Activated B cell treated with CpG ODN at 0.5 μM for 24 hours (primary cell): ENCODE measurements at regions not wholly inside any gene's neighbourhood (a gene's known extent, or its start where the extent isn't known, plus 50 kb on each side); places are given as distances from the start of the nearest gene placed in this dataset.

Source experiments
- ATAC-seq: fragments of 200-7000 bp; cut with Tn5 transposase; one replicate; pipeline ENCODE4 v1.10.0; 2021; ENCODE audit warnings: low read depth, mild to moderate bottlenecking, moderate library complexity
- CTCF ChIA-PET: fragments of 350-600 bp; sonication (Branson Sonifier 250); formaldehyde crosslinking; loops from one replicate; lab custom pipeline; 2021; ENCODE audit warnings: antibody characterized with exemption; lab: Charles Lee
- POLR2A ChIA-PET: fragments of 350-600 bp; sonication (Branson Sonifier 250); formaldehyde crosslinking; loops from one replicate; lab custom pipeline; 2021; ENCODE audit warnings: antibody characterized with exemption; lab: Charles Lee
- DNase-seq: peaks from one replicate; pipeline ENCODE4 v3.0.0; 2022
- H3K27ac Mint-ChIP-seq: one replicate; pipeline ENCODE4 v1.8.0; 2020; ENCODE audit warnings: mixed read lengths
- H3K27me3 Mint-ChIP-seq: one replicate; pipeline ENCODE4 v1.8.0; 2021; ENCODE audit warnings: mixed read lengths
- H3K36me3 Mint-ChIP-seq: one replicate; pipeline ENCODE4 v1.8.0; 2021; ENCODE audit warnings: low read depth, mixed read lengths
- H3K4me1 Mint-ChIP-seq: one replicate; pipeline ENCODE4 v1.8.0; 2021; ENCODE audit warnings: mixed read lengths
- H3K4me3 Mint-ChIP-seq: one replicate; pipeline ENCODE4 v1.8.0; 2020; ENCODE audit warnings: mild to moderate bottlenecking, mixed read lengths
- H3K9me3 Mint-ChIP-seq: one replicate; pipeline ENCODE4 v1.8.0; 2020; ENCODE audit warnings: mixed read lengths
- CTCF ChIP-seq: fragments of 200-600 bp; IDR thresholded peaks from one replicate; pipeline ENCODE4 v1.8.0; 2022; ENCODE audit warnings: antibody characterized with exemption, mild to moderate bottlenecking
- intact Hi-C: fragments of 100-400 bp; cut with micrococcal nuclease; formaldehyde crosslinking; loops from one replicate; pipeline ENCODE4 v1.15.1; 2024

DNA sequence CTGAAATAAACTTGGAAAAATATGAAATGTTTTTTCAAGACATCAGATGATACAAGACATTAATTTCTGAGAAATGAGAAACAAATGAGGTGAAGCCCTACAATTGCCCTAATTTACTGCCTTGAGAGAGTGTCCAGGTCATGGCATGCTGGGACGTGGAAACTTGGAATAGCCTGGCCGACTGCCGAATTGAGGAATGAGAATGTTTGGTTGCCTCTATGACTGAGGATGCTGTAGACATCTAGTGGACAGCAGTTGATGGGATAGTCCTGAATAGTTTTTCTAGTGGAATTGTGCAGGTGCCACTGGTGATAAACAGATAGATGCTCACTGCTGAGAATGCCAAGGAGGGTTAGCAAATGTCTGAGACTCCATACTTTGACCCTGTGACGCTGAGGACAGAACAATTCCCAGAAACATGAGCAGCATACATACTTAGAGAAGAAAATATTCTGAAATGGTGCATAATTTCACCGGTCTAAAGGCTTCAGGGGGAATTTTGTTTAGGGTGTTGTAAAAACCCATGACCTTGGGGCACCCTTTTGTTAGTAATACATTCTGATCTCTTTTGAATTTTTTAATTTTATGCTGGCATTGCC, 56.5 kb upstream of the CWC22 start:
- H3K27ac Mint-ChIP-seq, result no peak overlapping the region
- no peak for TF ChIP-seq CTCF
- no peaks in the 10 kb centered on the region for H3K27me3 Mint-ChIP-seq
- no peaks in the 10 kb centered on the region for H3K9me3 Mint-ChIP-seq
- ATAC-seq (no peak), DNase-seq (no peak)
- ChIA-PET POLR2A (no interaction called here), CTCF (no interaction called here)
- no peak overlapping the region for H3K4me3 Mint-ChIP-seq
- H3K4me1 Mint-ChIP-seq, result no peaks in the 10 kb centered on the region
- H3K36me3 Mint-ChIP-seq, result no peaks in the 10 kb centered on the region
- intact Hi-C loops, result no loop called here

DNA sequence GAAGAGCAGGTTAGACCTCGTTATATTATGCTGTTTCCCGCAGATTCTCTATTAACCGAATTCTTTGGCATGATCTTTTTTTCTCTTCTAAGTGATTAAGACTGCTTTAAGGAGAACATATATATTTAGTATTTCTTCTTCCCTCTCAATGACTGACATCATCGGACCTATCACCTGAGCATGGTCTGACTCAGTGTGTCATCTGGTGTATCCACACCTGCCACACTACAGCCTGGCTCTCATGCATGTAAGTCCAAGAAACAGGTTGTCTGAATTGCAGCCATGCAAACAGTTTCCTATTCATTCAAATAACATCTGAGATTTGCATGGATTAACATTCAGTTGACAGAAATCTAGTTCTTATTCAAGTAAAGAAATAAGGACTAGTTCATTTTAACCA, 55.1 kb upstream of the CWC22 start:
- ChIA-PET CTCF (no interaction called here), POLR2A (no interaction called here)
- DNase-seq (no peak), ATAC-seq (no peak)
- no peak overlapping the region for H3K27ac Mint-ChIP-seq
- H3K9me3 Mint-ChIP-seq, result no peaks in the 10 kb centered on the region
- no peaks in the 10 kb centered on the region for H3K36me3 Mint-ChIP-seq
- intact Hi-C loops, result no loop called here
- TF ChIP-seq CTCF, result no peak
- no peak overlapping the region for H3K4me3 Mint-ChIP-seq
- H3K27me3 Mint-ChIP-seq, result no peaks in the 10 kb centered on the region
- H3K4me1 Mint-ChIP-seq, result no peaks in the 10 kb centered on the region

- Mint-ChIP-seq H3K9me3 (no peaks in the 10 kb centered on the region), H3K4me3 (no peak overlapping the region), H3K4me1 (no peaks in the 10 kb centered on the region), H3K36me3 (no peaks in the 10 kb centered on the region), H3K27ac (no peak overlapping the region), H3K27me3 (no peaks in the 10 kb centered on the region)
- ChIA-PET CTCF (no interaction called here), POLR2A (no interaction called here)
- intact Hi-C loops, result no loop called here
- ATAC-seq (no peak), DNase-seq (no peak)
- TF ChIP-seq CTCF, result no peak
Observed at GRCh38 chr2:180061546-180061945, 54.4 kb upstream of the CWC22 start.

DNA sequence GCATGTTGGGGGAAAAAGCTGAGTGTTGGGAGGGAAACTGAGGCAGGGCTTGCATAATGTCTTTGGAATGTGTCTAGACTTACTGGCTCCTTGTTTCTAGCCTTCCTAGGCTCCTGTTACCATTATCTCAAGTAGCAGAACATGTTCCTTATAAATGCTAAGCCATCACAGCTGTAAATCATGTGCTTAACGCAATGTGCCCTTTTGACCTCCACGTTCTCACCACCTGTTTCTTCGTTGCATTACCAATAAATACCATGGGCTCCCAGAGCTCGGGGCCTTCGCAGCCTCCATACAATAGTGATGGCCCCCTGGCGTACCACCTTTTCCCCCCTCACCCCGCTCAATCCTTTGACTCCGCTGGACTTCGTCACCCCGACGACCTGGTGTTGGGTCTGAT, 54.0 kb upstream of the CWC22 start:
- no peak overlapping the region for H3K4me3 Mint-ChIP-seq
- ChIA-PET CTCF (no interaction called here), POLR2A (no interaction called here)
- no peaks in the 10 kb centered on the region for H3K4me1 Mint-ChIP-seq
- intact Hi-C loops, result no loop called here
- ATAC-seq (no peak), DNase-seq (no peak)
- no peak overlapping the region for H3K27ac Mint-ChIP-seq
- no peaks in the 10 kb centered on the region for H3K36me3 Mint-ChIP-seq
- H3K27me3 Mint-ChIP-seq, result no peaks in the 10 kb centered on the region
- TF ChIP-seq CTCF, result no peak
- no peaks in the 10 kb centered on the region for H3K9me3 Mint-ChIP-seq

GRCh38 chr2:180058993-180059392, 51.9 kb upstream of the CWC22 start:
- no peak overlapping the region for H3K4me3 Mint-ChIP-seq
- no peaks in the 10 kb centered on the region for H3K36me3 Mint-ChIP-seq
- peaks cover 6% of the 10 kb centered on the region for H3K9me3 Mint-ChIP-seq
- intact Hi-C loops, result no loop called here
- CTCF ChIA-PET, result no interaction called here
- H3K27ac Mint-ChIP-seq, result no peak overlapping the region
- DNase-seq, result no peak
- POLR2A ChIA-PET, result no interaction called here
- H3K4me1 Mint-ChIP-seq, result no peaks in the 10 kb centered on the region
- H3K27me3 Mint-ChIP-seq, result no peaks in the 10 kb centered on the region
- ATAC-seq, result no peak
- TF ChIP-seq CTCF, result no peak
